HG03064 (cell line): ENCODE measurements at regions not wholly inside any gene's neighbourhood (a gene's known extent, or its start where the extent isn't known, plus 50 kb on each side); places are given as distances from the start of the nearest gene placed in this dataset.
"Not testable (repeated sequence)": the region's sequence is repeated elsewhere in the genome, so short reads cannot be mapped to it uniquely, and the experiment has no call there.

ENCODE experiments used
- ATAC-seq: cut with Tn5 transposase; IDR thresholded peaks from one replicate; pipeline ENCODE4 v1.9.1; 2021; ENCODE audit warnings: low read depth; ENCODE audit not compliant: unreplicated experiment

DNA sequence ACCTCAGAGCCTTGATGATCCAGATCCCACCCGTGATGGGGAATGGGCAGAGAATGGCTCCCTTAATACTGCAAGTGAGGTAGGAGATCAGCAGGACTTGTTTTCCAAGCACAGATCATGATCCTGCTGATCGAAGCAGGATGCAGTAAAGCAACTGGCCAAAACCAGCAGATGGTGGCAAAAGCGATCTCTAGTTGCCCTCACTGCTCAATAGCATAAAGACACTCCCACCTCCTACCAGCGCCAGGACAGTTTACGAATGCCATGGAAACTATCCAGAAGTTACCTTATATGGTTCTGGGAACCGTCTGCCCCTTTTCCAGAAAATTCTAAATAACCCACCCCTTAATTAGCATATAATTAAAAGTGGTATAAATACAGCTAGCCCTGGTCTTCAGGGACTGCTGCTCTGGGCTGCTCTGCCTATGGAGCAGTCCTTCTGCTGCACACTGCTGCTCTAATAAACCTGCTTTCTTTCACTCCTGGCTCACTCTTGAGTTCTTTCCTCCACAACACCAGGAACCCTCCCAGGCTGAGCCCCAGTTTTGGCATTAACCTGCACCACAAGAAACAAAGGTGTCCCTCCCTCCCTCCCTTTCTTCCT lies 415.8 kb downstream of the PREX1 start:
- no peak for ATAC-seq

DNA sequence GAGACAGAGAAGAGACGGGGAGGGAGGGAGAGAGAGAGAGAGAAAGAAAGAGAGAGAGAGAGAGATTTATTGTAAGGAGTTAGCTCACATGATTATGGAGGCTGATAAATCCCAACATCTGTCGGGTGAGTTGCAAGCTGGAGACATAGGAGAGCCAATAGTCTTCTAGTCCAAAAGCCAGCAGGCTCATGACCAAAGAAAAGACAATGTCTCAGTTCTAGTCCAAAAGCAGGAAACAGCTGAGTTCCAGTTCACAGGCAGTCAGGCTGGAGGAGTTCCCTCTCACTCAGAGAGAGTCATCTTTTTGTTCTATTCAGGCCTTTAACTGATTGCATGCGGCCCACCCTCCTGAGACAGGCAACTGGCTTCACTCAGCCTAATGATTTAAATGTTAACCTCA lies 416.6 kb downstream of the PREX1 start:
- no peak for ATAC-seq

DNA sequence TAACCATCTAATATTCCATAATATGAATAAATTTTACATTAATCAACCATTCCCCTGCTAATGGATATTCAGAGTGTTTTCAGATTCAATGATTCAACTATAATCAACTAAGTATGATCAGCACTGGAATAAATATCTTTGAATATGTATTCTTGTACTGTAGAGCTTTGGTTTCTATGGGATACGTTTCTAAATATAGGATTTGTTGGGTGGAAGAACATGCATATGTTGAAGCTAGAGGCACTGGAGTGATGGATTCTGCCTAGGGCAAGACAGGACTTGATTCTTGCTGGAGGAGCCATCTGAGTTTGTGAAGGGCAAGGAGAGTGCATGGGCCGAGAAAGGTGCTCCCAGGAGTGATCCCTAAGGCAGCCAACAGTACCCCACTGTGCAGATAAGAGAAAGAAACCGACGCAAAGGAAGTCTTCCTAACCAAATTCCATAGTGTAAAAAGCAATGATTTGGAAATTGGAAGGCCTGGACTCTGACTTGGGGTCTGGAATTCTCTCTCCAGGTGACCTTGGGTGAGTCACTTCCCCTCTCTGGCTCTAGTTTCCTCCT lies 418.7 kb downstream of the PREX1 start:
- no peak for ATAC-seq

DNA sequence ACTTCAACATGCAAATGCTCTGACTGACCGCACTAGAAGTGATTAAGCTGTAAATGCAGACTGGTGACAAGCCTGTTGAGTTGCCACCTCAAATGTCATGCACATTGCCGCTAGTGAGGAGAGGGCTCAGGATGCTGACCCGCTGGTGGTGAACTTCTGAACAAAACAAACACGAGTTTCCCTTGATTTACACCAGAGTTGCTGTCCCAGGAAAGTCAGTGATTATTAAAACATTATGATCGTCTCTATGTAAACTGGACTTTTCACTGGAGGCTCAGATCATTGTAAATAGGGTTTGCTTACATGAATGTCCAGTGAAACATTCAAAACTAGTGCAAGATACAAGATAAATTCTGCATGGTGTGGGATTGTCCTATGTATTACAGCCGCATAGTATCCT lies 420.1 kb downstream of the PREX1 start:
- no peak for ATAC-seq

DNA sequence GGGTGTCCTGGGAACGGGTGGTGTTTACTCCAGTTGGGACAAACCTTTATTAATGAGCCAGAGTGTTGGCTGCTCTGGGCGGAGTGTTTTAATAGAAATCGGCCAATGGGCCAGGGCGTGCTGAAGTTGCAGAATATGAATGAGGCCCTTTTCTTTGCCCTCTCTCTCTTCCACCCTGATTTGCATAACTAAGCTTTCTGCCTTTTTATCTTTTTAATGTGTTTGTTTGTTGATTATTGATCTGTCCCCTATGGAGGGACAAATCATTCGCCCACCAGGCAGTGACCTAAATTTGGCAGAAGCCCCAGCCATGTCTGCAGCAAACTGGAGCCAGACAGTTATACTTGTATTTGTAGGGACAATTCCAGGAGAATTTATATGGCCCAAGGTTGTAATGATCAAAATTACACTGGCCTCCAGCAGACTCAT lies 420.9 kb downstream of the PREX1 start:
- ATAC-seq: no peak

DNA sequence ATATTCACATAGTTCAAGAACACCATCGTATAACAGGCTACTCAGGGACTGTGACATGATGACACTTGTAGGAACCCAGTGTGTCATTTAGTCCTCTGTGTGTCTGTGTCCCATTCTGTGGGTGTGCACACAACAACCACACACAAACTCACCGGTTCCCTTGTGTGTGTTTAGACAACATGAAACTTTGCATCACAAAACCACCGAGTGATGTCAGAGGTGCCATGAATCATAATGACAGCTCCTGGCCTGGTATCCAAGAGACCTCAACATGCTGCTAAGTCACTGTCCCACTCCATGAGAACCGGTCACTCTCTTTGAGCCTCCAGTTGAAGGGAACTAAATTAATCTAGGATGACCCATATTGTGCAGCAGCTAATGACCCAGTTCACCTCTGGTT lies 421.3 kb downstream of the PREX1 start:
- ATAC-seq: no peak

DNA sequence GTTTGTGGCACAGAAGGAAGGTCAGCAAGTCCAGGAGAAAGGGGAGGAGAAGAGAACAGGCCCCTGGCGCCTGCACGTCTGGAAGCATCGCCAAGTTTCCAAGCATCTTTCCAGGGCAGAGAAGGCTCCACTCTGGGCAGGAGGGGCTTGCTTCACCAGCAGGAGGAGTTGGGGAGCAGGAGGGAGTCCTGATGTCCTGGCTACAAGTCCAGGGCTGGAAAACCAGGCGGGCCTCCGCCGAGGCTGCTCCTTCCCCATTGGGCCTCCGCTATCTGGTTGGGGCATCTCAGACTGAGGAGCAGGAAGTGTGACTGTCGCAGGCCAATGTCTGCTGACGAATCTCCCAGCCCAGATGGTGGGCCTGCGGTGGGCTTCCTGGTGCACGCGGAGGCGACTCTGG lies 421.9 kb downstream of the PREX1 start:
- ATAC-seq: no peak

DNA sequence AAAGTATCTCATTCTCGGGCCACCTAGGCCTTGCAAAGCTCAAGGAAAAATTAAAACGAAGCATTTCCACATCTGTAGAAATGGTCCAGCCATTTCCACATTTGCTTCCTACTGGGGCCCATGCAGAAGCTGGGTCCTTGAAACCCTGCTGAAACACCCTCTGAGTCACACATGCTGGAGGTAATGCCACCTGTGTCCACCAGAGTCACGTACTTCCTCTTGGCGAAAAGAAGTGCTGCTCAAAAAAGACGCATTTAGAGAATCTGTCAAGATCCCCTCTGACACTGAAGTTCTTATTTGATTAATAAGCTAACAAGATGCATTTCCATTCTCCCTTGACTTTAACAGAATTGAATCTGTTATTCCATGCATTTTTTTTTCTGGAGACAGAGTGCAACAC lies 423.2 kb downstream of the PREX1 start:
- no peak for ATAC-seq

DNA sequence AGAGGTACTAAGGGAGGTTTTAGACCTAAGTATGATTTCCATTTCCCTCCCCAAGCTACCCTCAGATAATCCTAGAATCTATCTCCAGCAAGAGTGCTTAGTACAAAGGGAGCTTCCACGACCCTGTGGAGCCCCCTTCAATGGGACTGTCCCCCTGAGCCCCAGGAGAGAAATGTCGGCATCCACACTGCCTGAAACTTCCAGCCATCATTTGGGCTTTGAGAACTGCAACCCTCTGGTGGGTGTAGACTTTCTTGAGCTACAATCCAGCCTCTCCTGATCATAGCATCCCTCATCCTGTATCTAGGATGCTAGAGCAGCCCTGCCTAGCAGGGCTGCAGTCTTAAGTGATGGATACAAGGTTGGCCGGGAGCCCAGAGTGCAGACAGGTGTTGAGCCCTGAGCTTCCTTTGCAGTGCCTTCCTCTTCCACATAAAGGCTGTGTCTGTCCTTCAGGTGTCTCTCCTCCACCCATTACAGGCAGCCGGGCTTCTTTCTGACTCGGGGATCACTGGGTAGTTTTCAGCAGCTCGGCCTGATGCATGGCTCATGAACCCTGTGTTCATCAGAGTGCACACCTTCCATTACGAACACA lies 424.5 kb downstream of the PREX1 start:
- ATAC-seq: no peak

DNA sequence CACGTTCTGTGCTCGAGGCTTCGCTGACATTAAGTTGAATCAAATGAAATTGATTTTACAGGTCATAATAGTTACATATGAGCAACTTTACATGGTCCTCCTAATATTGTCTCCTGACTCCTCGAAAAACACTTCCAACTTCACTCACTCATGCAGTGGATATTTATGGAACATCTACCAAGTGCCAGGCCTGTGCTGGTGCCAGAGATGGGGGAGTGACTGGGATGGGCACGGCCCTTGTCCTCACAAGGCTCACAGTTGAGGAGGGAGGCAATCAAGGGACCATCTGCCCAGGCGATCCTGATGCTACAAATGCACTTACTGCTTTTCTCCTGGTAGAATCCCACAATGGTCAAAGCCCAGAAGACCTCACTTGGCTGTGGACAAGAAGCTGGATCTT lies 426.4 kb downstream of the PREX1 start:
- ATAC-seq: no peak

DNA sequence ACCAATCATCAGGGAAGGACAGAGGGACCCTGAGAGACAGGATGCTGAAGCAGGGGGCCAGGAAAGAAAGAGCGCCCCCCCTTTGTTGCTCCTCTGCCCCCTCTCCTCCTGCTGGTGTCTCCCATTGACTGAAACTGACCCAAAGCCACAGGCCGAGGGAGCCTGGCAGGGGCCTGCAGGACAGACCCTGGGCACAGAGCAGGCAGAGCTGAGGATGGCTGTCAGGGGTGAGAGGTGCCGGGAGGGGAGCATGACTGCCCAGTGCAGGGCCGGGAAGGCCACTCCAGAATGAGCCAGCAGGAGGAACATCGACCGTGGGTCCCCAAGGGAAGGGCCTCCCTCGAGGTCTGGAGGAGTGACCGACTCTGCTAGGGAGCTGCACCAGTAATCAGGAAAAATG lies 427.8 kb downstream of the PREX1 start:
- ATAC-seq: no peak

DNA sequence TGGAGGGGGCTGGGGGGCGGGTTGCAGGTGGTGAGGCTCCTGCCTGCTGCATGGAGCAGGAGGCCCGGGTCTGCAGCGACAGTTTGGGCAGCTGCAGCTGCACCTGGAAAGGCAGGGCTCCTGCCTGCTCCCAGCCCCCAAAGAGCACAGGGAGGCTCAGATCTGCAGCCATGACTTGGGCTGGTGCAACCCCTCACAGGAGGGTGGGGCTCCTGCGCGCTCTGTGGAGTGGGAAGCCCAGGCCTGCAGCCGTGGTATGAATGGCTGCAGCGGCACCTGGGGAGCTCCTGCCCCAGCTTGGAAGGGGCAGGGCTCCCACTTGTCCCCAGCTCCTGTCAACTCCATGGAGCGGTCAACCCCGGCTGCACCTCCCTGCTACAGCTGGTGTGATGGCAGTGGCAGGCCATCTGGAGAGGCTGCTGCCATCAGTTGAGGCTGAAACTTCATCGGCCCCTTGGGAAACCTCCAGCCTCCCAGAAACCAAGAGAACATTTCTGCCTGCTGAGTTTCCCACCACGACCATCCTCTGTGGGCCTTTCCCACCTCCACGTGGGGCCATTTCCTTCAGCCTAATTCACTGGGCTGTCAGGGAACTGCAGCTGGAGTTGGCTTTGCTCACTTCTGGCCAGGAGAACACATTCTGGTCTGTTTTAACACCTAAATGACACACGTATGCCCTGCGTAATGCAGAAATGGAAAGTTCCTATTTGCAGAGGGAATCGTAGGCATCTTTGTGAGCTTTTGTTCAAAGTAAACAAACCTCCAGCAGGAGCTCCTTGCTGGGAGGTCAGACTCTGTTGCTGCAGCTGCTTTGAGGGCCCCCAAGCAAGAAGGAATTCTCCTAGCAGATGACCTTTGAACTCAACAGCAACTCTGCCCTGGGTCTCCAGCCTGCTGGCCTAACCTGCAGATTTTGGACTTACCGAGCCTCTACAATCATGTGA lies 429.0 kb downstream of the PREX1 start:
- no peak for ATAC-seq

DNA sequence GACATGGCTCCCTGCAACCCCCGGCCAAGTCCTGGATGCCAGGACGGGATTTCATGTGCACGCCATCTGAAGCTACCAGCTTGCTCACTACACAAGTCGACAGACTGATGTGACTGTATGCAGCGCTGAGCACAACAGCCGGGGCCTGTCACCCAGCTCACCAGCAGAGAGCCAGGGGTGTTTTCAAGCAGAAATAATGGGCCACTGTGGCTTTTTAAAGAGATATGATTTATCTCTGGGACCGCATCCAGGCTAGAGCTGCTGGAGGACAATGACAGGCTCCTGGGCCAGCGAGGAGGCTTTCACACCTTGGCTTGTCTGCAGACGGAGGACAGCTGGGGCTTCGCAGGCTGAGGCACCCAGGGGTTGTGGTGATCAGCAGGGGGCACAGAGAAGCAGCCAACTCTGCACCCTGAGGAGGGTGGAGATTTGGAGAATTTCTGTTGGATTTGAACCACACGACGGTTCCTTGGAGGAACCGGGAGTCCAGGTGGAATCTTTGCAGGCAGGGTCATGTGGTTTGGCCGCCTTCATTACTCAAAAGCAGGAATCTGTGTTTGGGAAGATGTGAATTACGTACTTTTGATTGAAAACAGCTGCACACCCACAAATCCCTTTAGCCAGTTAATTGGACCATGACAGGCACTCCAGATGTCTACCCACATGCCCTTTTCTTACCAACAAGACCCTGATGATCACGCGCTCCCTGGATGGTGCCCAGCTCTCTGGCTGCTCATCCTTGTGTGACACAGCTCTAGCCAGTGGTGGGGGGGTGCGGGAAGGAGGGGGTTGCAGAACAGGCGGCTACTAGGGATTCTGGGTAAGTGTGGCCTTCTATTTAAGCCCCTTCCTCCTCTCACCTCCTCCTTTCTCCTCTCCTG lies 430.6 kb downstream of the PREX1 start:
- not testable (repeated sequence) for ATAC-seq

DNA sequence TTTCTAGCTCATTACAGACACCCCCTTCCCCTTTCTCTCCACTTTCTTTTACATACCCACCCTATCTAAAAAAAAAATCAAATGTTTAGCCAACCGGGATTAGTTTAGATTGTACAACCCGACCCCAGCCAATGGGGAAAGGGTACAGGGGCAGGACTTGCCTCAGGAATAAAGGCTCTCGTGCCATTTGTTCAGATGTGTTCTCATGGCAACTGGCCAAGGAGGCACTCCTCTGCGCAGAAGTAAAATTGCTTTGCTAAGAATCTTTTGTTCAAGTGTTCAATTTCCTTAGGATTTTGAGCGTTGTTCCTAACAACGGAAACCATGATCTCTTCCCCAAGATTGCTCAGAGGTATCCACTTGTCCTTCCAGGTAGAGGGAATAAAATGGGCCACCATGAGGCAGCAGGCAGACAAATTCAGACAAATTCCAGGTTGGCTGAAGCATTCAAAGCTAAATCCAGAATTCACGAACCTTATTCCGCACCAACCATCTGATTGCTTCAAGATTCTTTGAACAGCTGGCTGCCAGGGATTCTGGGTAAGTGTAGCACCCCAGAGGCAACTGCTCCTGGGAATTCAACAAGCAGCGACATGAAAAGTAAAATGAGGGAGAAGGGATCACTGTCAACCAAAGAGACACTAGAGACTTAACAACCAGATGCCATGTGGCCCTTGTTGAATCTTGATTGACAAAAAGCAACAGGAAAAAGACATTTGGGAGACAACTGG lies 431.8 kb downstream of the PREX1 start:
- no peak for ATAC-seq

DNA sequence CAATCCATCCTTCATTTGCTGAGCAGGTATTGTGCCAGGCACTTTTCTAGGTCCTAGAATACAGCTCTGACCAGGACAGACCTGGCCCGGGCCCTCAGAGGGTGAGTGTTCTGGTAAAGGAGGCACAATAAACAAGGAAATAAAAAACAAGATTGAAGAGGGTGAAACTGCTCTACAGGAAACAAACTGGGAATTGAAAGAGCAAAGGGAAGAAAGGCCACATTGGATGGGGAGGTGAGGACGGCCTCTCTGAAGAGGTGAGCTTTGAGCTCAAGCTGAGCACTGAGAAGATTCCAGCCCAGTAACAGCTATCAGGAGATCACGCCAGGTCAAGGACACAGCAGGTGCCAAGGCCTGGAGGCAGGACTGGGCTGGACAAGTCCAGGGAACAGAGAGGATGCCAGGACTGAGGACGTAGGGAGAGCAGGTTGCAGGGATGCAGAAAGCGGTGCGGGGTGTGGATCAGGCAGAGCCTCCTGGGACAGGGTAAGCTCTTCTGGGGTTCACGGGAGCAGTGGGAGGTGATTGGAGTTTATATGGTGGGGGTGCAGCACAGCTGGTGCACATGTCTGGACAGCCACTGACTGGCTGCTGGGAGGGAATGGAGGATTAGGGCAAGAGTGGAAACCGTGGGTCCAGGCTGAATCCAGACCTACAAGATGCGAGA lies 433.3 kb downstream of the PREX1 start:
- no peak for ATAC-seq

DNA sequence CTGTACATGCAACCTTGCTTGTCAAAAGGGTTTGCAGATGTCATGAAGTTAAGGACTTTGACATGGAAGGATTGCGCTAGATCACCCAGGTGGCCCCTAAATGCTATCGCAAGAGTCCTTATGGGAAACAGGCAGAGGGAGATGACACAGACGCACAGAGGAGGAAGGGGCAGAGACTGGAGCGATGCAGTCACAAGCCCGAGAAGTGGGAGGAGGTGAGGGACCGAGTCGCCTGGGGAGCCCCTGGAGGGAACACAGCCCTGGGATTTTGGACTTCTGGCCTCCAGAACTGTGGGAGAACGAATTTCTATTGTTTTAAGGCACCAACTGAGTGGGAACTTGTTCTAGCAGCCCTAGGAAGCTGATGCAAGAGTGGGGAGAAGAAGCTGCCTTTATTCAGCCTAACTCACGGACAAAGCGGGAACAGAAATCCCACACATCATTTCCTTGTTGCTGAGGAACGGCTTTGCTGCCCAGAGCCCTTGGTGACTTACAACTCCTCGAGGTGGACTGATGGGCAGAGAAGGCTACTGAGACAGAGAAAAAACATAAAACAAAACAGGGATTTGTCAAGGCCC lies 434.0 kb downstream of the PREX1 start:
- no peak for ATAC-seq

DNA sequence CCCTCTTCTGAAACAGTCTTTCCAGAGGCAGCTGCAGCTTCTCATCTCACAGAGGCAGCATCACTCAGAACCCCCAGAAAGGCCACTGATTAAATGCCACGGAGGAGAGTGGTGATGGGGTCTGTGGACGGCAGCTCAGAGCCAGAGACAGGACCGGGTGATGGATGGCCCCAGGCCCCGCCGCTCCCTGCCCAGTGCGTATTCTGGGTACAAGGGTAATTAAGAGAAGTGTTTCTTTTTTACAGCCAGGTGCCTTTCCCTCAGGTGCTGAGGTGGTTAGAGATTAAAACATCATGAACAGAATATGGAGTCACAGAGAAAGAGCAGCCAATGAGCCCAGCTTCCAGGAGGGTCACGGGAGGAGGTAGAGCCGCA lies 434.5 kb downstream of the PREX1 start:
- no peak for ATAC-seq

DNA sequence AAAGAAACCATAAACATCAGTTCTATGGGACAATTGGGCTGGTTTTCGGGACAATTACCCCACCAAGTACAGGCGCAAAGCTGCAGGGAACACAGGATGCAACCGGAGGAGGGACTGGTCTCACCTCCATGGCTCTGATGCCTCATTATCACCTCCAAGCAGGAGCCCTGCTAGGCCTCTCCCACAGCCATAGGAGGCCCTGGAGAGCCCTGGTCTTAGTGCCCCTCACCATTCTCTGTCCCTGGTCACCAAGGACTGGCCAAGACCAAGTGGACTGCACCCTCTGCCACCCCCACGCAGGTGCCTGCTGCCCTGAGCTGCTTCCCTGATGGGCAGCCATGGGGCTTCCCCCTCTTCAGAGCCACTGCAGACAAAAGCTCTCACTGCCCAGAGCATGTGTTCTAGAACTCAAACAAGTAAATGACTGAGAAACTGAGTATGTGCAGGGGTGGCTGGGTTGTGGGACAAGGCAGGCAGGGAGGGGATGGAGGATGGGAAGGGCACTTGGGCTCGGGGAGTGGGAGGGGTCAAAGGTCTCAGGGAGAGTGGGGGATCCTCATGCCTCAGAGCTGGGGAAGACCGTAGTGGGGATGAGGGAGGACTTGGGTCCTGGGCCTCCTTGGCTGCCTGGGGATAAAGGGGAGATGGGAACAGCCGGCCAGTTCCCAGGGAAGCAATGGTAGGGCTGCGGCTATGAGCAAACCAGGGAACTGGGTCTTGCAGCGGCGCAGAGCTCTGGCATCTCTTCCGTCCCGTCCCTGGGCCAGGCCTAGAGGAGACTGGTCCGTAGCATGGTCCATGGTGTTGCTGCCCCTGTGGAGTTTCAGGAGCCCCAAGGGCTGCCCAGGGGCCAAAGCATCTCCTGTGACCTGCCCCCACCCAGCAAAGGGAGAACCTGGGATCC lies 435.1 kb downstream of the PREX1 start:
- ATAC-seq: no peak
